NCI-H774 (cell line): ENCODE measurements at regions not wholly inside any gene's neighbourhood (a gene's known extent, or its start where the extent isn't known, plus 50 kb on each side); places are given as distances from the start of the nearest gene placed in this dataset.
"Not testable (repeated sequence)": the region's sequence is repeated elsewhere in the genome, so short reads cannot be mapped to it uniquely, and the experiment has no call there.

Experiments used
- DNase-seq: peaks from one replicate; lab custom pipeline; 2025; lab: John Stamatoyannopoulos, UW

- no peak for DNase-seq
Measured at GRCh38 chr12:88820012-88820411, 239.7 kb upstream of the KITLG start.

- DNase-seq, result no peak
Measured at GRCh38 chr12:88816201-88816600, 235.9 kb upstream of the KITLG start.

GRCh38 chr12:88814779-88815178, 234.5 kb upstream of the KITLG start:
- DNase-seq, result no peak

GRCh38 chr12:88812610-88813009, 232.3 kb upstream of the KITLG start:
- no peak for DNase-seq

- DNase-seq, result no peak
Measured at GRCh38 chr12:88810806-88811205, 230.5 kb upstream of the KITLG start.

- DNase-seq, result not testable (repeated sequence)
Measured at GRCh38 chr12:88809841-88810240, 229.6 kb upstream of the KITLG start.

- DNase-seq, result no peak
Measured at GRCh38 chr12:88805692-88806091, 225.4 kb upstream of the KITLG start.

- DNase-seq, result no peak
Measured at GRCh38 chr12:88805286-88805685, 225.0 kb upstream of the KITLG start.

- no peak for DNase-seq
Measured at GRCh38 chr12:88802096-88802706, 221.9 kb upstream of the KITLG start.

- DNase-seq, result no peak
Measured at GRCh38 chr12:88801227-88802095, 221.2 kb upstream of the KITLG start.

- DNase-seq, result no peak
Measured at GRCh38 chr12:88793096-88793495, 212.8 kb upstream of the KITLG start.

- no peak for DNase-seq
Measured at GRCh38 chr12:88790231-88790630, 210.0 kb upstream of the KITLG start.

- DNase-seq, result no peak
Measured at GRCh38 chr12:88784166-88784565, 203.9 kb upstream of the KITLG start.

GRCh38 chr12:88782351-88782750, 202.1 kb upstream of the KITLG start:
- no peak for DNase-seq

GRCh38 chr12:88781909-88782308, 201.6 kb upstream of the KITLG start:
- DNase-seq, result no peak

GRCh38 chr12:88778064-88778463, 197.8 kb upstream of the KITLG start:
- DNase-seq, result no peak

- DNase-seq, result no peak
Measured at GRCh38 chr12:88775742-88776151, 195.5 kb upstream of the KITLG start.

- DNase-seq, result no peak
Measured at GRCh38 chr12:88767699-88768098, 187.4 kb upstream of the KITLG start.

- no peak for DNase-seq
Measured at GRCh38 chr12:88764781-88765480, 184.7 kb upstream of the KITLG start.

- DNase-seq, result no peak
Measured at GRCh38 chr12:88763536-88764100, 183.3 kb upstream of the KITLG start.

- no peak for DNase-seq
Measured at GRCh38 chr12:88758176-88758575, 177.9 kb upstream of the KITLG start.

GRCh38 chr12:88756917-88757316, 176.6 kb upstream of the KITLG start:
- no peak for DNase-seq

- no peak for DNase-seq
Measured at GRCh38 chr12:88756153-88756552, 175.9 kb upstream of the KITLG start.
